Small intestine (tissue), 7 donors: ENCODE measurements at regions not wholly inside any gene's neighbourhood (a gene's known extent, or its start where the extent isn't known, plus 50 kb on each side); places are given as distances from the start of the nearest gene placed in this dataset.

Experiments used
- DNase-seq, 2 donors: peaks; one replicate each; pipeline versions ENCODE4 v3.0.0 to v3.0.0-alpha.2; 2013
- FAIRE-seq: peaks from 2 replicates; lab custom pipeline; 2012; peaks lifted over from hg19 to GRCh38; lab: Jason Lieb, UNC
- H3K27ac ChIP-seq, 3 donors: one replicate each; pipeline ENCODE4 v1.5.1; 2013; ENCODE audit warnings: low read length in 2 of 3, mild to moderate bottlenecking in 2 of 3, control low read depth in 1 of 3, inconsistent platforms in 1 of 3, low read depth in 1 of 3, moderate library complexity in 1 of 3
- H3K27me3 ChIP-seq, 3 donors: one replicate each; pipeline ENCODE4 v1.6.1; 2013; ENCODE audit warnings: low read length in 3 of 3, inconsistent platforms in 1 of 3; ENCODE audit not compliant: control insufficient read depth in 3 of 3, insufficient read depth in 3 of 3
- H3K36me3 ChIP-seq, 3 donors: one replicate each; pipeline ENCODE4 v1.6.1; 2013; ENCODE audit warnings: low read length in 3 of 3, inconsistent platforms in 1 of 3, low read depth in 1 of 3, mild to moderate bottlenecking in 1 of 3, moderate library complexity in 1 of 3; ENCODE audit not compliant: control insufficient read depth in 3 of 3, insufficient read depth in 2 of 3
- H3K4me1 ChIP-seq, 3 donors: one replicate each; pipeline ENCODE4 v1.6.1; 2013; ENCODE audit warnings: low read length in 2 of 3, inconsistent platforms in 1 of 3, low read depth in 1 of 3, mild to moderate bottlenecking in 1 of 3, moderate library complexity in 1 of 3; ENCODE audit not compliant: control insufficient read depth in 3 of 3, insufficient read depth in 2 of 3
- H3K4me3 ChIP-seq, 3 donors: one replicate each; pipeline ENCODE4 v1.5.1; 2013; ENCODE audit warnings: low read length in 3 of 3, control low read depth in 1 of 3, inconsistent platforms in 1 of 3, low read depth in 1 of 3, mild to moderate bottlenecking in 1 of 3, moderate library complexity in 1 of 3
- H3K9me3 ChIP-seq, 2 donors: one replicate each; pipeline ENCODE4 v1.6.1; 2013; ENCODE audit warnings: low read depth in 1 of 2, low read length in 1 of 2; ENCODE audit not compliant: control insufficient read depth in 2 of 2, insufficient read depth in 1 of 2
- WGBS, 3 donors: extraction: QIAGEN DNeasy Blood & Tissue Kit; methylation state at CpG; one replicate each; pipeline ENCODE4 v1.1.7; 2013; 5-methylcytosine and 5-hydroxymethylcytosine counted together
- donor health status: healthy with polysubstance abuse.
- donor health status: control.
- donor health status: control.
- donor health status: Bipolar disorder and iron deficiency.
- donor health status: healthy.

DNA sequence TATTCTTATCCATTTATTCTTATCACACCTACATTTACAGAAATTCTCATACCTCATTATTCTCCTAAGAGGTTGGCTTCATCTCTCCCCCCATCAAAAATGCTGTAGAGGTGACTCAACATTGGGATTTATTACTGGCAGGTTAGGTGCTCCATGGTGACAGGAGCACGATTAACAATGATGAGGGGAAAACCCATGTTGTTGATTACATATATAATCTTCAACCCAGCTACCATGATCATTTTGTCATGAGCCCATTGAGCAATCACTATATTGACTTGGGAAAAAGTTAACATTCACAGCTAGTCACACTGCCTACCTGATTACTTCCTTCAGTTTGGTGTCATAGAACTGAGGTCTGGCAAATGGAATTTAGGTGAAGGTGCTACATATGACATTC lies 712.1 kb upstream of the CHRM3 start:
- Histone ChIP-seq H3K27me3 (no peaks in the 10 kb centered on the region), H3K9me3 (no peaks in the 10 kb centered on the region), H3K4me1 (no peaks in the 10 kb centered on the region), H3K4me3 (no peak overlapping the region), H3K36me3 (no peaks in the 10 kb centered on the region), H3K27ac (no peak overlapping the region)
- DNase-seq (no peak), FAIRE-seq (no peak)
- WGBS, 3 donors: 32 to 69% (median 38%) methylated on average over 1 of the region's 1 CpG

DNA sequence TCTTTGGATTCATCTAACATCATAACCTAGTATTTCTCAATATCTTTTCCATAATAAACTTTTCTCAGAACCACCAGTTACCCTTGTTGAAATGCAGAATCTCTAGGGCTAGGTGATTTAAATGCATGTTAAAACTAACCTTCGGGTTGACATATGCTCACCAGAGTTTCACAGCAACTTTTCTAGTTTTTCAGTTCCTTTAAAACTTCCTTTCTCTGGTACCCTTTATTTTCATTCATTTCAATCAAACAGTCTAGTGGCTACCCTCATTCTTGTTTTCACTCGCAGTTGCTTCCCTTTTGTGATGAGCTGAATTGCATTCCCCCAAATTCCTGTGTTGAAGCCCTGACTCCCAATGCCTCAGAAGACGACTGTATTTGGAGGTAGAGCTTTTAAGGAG lies 712.8 kb upstream of the CHRM3 start:
- H3K4me1 ChIP-seq: no peaks in the 10 kb centered on the region
- 81 to 87% (median 87%) methylated on average over 3 of the region's 3 CpGs for WGBS, 3 donors
- H3K27me3 ChIP-seq: no peaks in the 10 kb centered on the region
- H3K36me3 ChIP-seq: no peaks in the 10 kb centered on the region
- H3K4me3 ChIP-seq: no peak overlapping the region
- no peak for DNase-seq
- no peak for FAIRE-seq
- no peak overlapping the region for H3K27ac ChIP-seq
- no peaks in the 10 kb centered on the region for H3K9me3 ChIP-seq

DNA sequence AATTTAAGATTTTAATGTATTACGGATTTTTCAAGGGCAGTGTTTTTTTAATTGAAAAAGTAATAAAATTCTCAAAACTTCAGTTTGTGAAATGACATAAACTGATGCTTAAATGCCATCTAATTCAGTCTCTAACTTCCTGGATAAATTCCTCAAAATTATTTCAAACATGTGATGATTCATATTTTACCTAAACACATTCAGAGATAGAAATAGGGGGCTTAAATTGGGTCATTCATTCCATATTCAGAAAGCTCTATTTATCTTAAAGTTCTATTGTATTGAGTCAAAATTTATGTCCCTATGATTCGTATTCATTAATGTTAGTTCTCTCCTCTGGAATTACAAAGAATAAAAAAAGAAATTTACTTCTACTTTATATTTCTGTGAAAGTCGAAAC lies 713.6 kb upstream of the CHRM3 start:
- Histone ChIP-seq H3K36me3 (no peaks in the 10 kb centered on the region), H3K9me3 (no peaks in the 10 kb centered on the region), H3K4me1 (no peaks in the 10 kb centered on the region), H3K27ac (no peak overlapping the region), H3K4me3 (no peak overlapping the region), H3K27me3 (no peaks in the 10 kb centered on the region)
- FAIRE-seq: no peak
- WGBS, 3 donors: 70 to 78% (median 75%) methylated on average over 3 of the region's 3 CpGs
- DNase-seq: no peak

DNA sequence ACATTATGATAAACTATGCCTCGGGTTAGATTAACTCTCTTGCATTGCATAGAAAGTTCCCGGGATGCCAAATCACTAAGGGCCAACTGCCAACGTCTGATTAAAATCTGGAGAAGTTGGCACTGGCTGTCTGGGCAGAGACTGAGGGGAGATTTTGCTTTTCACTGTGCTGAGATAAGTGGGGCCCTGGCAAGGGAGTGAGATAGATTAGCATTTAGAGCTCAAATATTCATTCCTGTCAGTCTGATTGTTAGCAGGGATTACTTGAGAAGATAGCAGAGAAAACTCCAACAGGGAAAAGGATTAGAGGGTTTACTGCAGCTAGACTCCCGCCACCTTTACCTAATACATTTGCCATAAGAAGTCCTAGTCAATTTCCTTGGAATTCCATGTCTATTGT lies 714.1 kb upstream of the CHRM3 start:
- DNase-seq (no peak), FAIRE-seq (no peak)
- H3K9me3 ChIP-seq: no peaks in the 10 kb centered on the region
- H3K27ac ChIP-seq: no peak overlapping the region
- H3K4me1 ChIP-seq: no peaks in the 10 kb centered on the region
- H3K4me3 ChIP-seq: no peak overlapping the region
- no peaks in the 10 kb centered on the region for H3K36me3 ChIP-seq
- H3K27me3 ChIP-seq: no peaks in the 10 kb centered on the region
- WGBS, 3 donors: 4 to 32% (median 21%) methylated on average over 4 of the region's 4 CpGs

DNA sequence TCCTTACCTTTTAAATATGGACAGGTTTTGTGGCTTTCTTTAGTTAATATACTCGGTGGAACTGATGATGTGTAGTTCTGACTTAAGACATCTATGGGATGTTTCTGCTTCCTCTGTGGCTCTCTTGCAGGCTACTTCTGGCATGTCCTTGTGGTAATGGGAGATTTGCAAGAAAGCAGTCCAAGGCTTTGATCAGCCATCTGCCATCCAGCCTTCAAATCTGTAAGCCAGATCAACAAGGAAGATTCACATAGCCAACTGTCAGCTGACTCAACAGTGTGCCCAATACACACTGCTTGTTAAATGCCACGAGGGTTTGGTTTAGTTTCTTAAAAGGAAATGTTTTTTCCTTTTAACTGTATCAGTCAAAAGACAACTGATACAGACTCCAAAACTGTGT lies 722.2 kb upstream of the CHRM3 start:
- Histone ChIP-seq H3K4me3 (no peak overlapping the region), H3K9me3 (no peaks in the 10 kb centered on the region), H3K27ac (no peak overlapping the region), H3K36me3 (no peaks in the 10 kb centered on the region), H3K4me1 (no peaks in the 10 kb centered on the region), H3K27me3 (no peaks in the 10 kb centered on the region)
- no peak for DNase-seq
- WGBS, 3 donors: 50 to 64% (median 57%) methylated on average over 2 of the region's 2 CpGs
- FAIRE-seq: no peak

DNA sequence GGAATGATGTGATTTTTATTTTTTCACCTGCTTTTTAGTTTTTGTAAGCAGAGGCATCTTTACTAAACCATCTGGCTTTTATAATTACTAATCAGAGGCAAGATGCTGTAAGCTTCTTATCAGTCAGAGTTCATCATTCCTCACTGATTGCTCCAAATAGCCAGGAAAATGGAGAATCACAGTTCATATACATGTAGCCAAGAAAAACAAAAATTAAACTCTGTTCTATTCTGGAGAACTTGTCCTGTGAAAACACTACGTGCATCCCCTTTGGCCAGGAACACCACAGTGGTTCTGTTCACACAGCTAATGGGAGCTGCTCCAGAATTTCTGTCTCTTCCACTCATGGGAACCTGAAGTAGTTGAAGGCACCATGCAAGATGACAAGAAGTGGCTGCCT lies 725.5 kb upstream of the CHRM3 start:
- FAIRE-seq: no peak
- DNase-seq: no peak
- Histone ChIP-seq H3K9me3 (no peaks in the 10 kb centered on the region), H3K27me3 (no peaks in the 10 kb centered on the region), H3K4me3 (no peak overlapping the region), H3K4me1 (no peaks in the 10 kb centered on the region), H3K36me3 (no peaks in the 10 kb centered on the region), H3K27ac (no peak overlapping the region)
- WGBS, 3 donors: 78 to 97% (median 82%) methylated on average over 1 of the region's 1 CpG

DNA sequence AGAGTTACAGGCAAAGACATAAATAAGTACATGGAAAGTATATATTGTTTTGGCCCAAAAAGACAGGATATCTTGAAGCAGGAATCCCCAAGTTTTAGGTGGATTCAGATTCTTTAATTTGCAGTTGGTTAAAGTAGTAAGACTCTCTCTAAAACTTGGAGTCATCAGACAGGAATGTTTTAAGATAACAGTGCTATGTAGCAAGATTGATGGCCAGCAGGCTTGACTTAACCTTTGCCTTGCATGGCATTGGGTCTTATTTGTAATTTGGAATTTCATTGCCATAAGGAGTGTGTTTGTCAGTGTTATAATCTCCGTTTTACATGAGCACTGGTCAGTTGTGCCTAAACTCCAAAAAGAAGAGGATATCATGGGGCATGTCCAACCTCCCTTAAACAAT lies 727.6 kb upstream of the CHRM3 start:
- Histone ChIP-seq H3K4me3 (no peak overlapping the region), H3K4me1 (no peaks in the 10 kb centered on the region), H3K27me3 (no peaks in the 10 kb centered on the region), H3K27ac (no peak overlapping the region), H3K9me3 (no peaks in the 10 kb centered on the region), H3K36me3 (no peaks in the 10 kb centered on the region)
- 21 to 43% (median 34%) methylated on average over 1 of the region's 1 CpG for WGBS, 3 donors
- FAIRE-seq: no peak
- no peak for DNase-seq

DNA sequence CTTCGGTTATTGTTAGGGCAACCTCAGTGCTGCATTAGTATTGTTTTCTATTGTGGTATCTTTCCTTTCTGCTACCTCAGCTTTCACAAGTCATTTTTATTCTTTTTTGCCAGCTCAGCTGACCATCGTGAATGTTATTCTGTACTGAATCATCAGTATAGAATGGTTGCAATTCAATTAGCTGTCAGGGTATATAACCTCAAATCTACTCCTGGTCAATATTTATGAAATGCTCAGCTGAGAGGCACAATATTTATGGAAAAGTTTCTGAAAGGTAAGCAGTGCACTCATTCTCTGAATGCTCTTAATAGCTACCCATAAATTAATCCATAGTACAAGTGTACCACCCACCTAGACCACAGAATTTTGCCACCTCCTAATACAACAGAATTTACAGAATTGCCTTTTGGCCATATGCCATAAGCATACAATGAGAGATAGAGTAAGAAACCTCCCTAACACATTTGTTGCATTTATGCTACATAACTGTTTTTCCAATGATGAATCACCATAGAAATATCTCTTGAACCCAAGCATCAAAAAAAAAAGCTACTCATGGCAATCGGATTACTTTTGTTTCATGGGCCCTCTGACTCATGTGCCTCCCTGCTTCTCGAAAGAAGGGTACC lies 732.6 kb upstream of the CHRM3 start:
- WGBS, 3 donors: 73 to 76% (median 75%) methylated on average over 4 of the region's 4 CpGs
- Histone ChIP-seq H3K4me3 (no peak overlapping the region), H3K27me3 (no peaks in the 10 kb centered on the region), H3K4me1 (no peaks in the 10 kb centered on the region), H3K27ac (no peak overlapping the region), H3K9me3 (no peaks in the 10 kb centered on the region), H3K36me3 (no peaks in the 10 kb centered on the region)
- FAIRE-seq (no peak), DNase-seq (no peak)

DNA sequence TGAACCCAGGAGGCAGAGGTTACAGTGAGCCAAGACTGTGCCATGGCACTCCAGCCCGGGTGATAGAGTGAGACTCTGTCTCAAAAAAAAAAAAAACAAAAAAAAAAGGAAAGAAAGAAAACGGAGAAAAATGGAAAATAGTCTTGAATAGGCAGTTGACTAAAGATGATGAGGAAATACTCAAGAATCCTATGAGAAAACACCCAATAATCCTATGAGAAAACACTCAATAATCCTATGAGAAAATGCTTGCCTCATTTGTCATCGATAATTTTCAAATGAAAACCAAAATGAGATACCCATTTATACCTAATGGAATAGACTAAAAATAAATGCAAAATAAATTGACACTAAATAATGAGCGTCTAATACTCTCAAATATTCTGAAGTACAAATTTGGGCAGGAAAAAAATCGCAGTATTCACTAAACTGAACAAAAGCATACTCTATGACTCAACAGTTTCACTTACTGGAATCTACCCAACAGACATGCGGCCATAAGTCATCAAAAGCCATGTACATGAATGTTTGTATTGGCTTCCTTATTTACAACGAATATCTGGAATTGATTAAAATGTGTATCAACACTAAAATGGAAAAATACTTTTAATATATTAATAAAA lies 733.9 kb upstream of the CHRM3 start:
- H3K27ac ChIP-seq: no peak overlapping the region
- DNase-seq (no peak), FAIRE-seq (no peak)
- H3K36me3 ChIP-seq: no peaks in the 10 kb centered on the region
- no peaks in the 10 kb centered on the region for H3K9me3 ChIP-seq
- WGBS, 3 donors: 80 to 85% (median 82%) methylated on average over 7 of the region's 7 CpGs
- H3K27me3 ChIP-seq: no peaks in the 10 kb centered on the region
- H3K4me1 ChIP-seq: no peaks in the 10 kb centered on the region
- no peak overlapping the region for H3K4me3 ChIP-seq
